SK-N-SH treated with all-trans-retinoic acid at 6 μM for 48 hours (cell line): ENCODE measurements at regions not wholly inside any gene's neighbourhood (a gene's known extent, or its start where the extent isn't known, plus 50 kb on each side); places are given as distances from the start of the nearest gene placed in this dataset.

Experiments
- ATAC-seq: fragments of 200-7000 bp; cut with Tn5 transposase; 3 replicates; pipeline ENCODE4 v1.9.1; 2020; ENCODE audit warnings: mild to moderate bottlenecking, moderate library complexity
- ARNTL ChIP-seq: fragments of 450-650 bp; formaldehyde crosslinking; IDR thresholded peaks from 2 replicates; pipeline ENCODE4 v1.5.0; 2020; ENCODE audit warnings: low read depth, mild to moderate bottlenecking, moderate library complexity, borderline replicate concordance
- BACH2 ChIP-seq: fragments of 250-450 bp; sonication (Bioruptor Pico); IDR thresholded peaks from 2 replicates; pipeline ENCODE4 v1.9.0; 2021; ENCODE audit warnings: mild to moderate bottlenecking, borderline replicate concordance
- CREB5 ChIP-seq: fragments of 250-450 bp; sonication (Bioruptor Pico); IDR thresholded peaks from 2 replicates; pipeline ENCODE4 v1.5.1; 2020; ENCODE audit warnings: low read depth, mild to moderate bottlenecking, moderate library complexity
- CSDC2 ChIP-seq: fragments of 250-450 bp; sonication (Bioruptor Pico); IDR thresholded peaks from 2 replicates; pipeline ENCODE4 v1.5.0; 2020; ENCODE audit warnings: mild to moderate bottlenecking, moderate library complexity
- CSRNP3 ChIP-seq: fragments of 250-450 bp; sonication (Bioruptor Pico); IDR thresholded peaks from 2 replicates; pipeline ENCODE4 v1.5.1; 2021; ENCODE audit warnings: mild to moderate bottlenecking, moderate library complexity
- ESRRG ChIP-seq: fragments of 250-450 bp; sonication (Bioruptor Pico); IDR thresholded peaks from 2 replicates; pipeline ENCODE4 v1.6.1; 2021; ENCODE audit warnings: mild to moderate bottlenecking
- GLIS3 ChIP-seq: fragments of 250-450 bp; sonication (Bioruptor Pico); IDR thresholded peaks from 2 replicates; pipeline ENCODE4 v1.5.0; 2020; ENCODE audit warnings: mild to moderate bottlenecking, moderate library complexity
- ISL1 ChIP-seq: fragments of 250-450 bp; sonication (Bioruptor Pico); IDR thresholded peaks from 2 replicates; pipeline ENCODE4 v2.1.2; 2022; ENCODE audit warnings: mild to moderate bottlenecking, moderate library complexity
- PATZ1 ChIP-seq: fragments of 250-450 bp; sonication (Bioruptor Pico); IDR thresholded peaks from 2 replicates; pipeline ENCODE4 v1.8.0; 2020; ENCODE audit warnings: mild to moderate bottlenecking, moderate library complexity, borderline replicate concordance
- POU6F1 ChIP-seq: fragments of 250-450 bp; sonication (Bioruptor Pico); IDR thresholded peaks from 2 replicates; pipeline ENCODE4 v1.8.0; 2021; ENCODE audit warnings: low read depth, mild to moderate bottlenecking, moderate library complexity, borderline replicate concordance
- PPARA ChIP-seq: fragments of 250-450 bp; sonication (Bioruptor Pico); IDR thresholded peaks from 2 replicates; pipeline ENCODE4 v1.5.0; 2020; ENCODE audit warnings: mild to moderate bottlenecking, borderline replicate concordance
- SNAI2 ChIP-seq: fragments of 250-450 bp; sonication (Bioruptor Pico); IDR thresholded peaks from 2 replicates; pipeline ENCODE4 v1.5.0; 2020; ENCODE audit warnings: mild to moderate bottlenecking, moderate library complexity
- TCF4 ChIP-seq: fragments of 250-450 bp; sonication (Bioruptor Pico); IDR thresholded peaks from 2 replicates; pipeline ENCODE4 v1.8.0; 2021; ENCODE audit warnings: mild to moderate bottlenecking, moderate library complexity, borderline replicate concordance
- TOX ChIP-seq: fragments of 250-450 bp; sonication (Bioruptor Pico); IDR thresholded peaks from 2 replicates; pipeline ENCODE4 v1.8.0; 2021; ENCODE audit warnings: mild to moderate bottlenecking, moderate library complexity, borderline replicate concordance
- TSHZ2 ChIP-seq: fragments of 250-450 bp; sonication (Bioruptor Pico); IDR thresholded peaks from 2 replicates; pipeline ENCODE4 v1.5.0; 2020; ENCODE audit warnings: mild to moderate bottlenecking, moderate library complexity
- ZC3H10 ChIP-seq: fragments of 250-450 bp; sonication (Bioruptor Pico); IDR thresholded peaks from 2 replicates; pipeline ENCODE4 v1.5.1; 2021; ENCODE audit warnings: mild to moderate bottlenecking, moderate library complexity
- ZFP3 ChIP-seq: fragments of 250-450 bp; sonication (Bioruptor Pico); IDR thresholded peaks from 2 replicates; pipeline ENCODE4 v1.5.0; 2020; ENCODE audit warnings: mild to moderate bottlenecking, moderate library complexity
- ZFP30 ChIP-seq: fragments of 450-650 bp; formaldehyde crosslinking; IDR thresholded peaks from 2 replicates; pipeline ENCODE4 v1.5.0; 2022; ENCODE audit warnings: mild to moderate bottlenecking, moderate library complexity
- ZNF565 ChIP-seq: fragments of 450-650 bp; formaldehyde crosslinking; conservative IDR thresholded peaks from 2 replicates; pipeline ENCODE4 v1.5.0; 2020; ENCODE audit warnings: low read depth, mild to moderate bottlenecking, moderate library complexity
- ZNF70 ChIP-seq: fragments of 450-650 bp; formaldehyde crosslinking; IDR thresholded peaks from 2 replicates; pipeline ENCODE4 v1.5.0; 2020; ENCODE audit warnings: mild to moderate bottlenecking, moderate library complexity
- ZNF8 ChIP-seq: fragments of 450-650 bp; formaldehyde crosslinking; IDR thresholded peaks from 2 replicates; pipeline ENCODE4 v1.5.0; 2020; ENCODE audit warnings: mild to moderate bottlenecking, moderate library complexity

DNA sequence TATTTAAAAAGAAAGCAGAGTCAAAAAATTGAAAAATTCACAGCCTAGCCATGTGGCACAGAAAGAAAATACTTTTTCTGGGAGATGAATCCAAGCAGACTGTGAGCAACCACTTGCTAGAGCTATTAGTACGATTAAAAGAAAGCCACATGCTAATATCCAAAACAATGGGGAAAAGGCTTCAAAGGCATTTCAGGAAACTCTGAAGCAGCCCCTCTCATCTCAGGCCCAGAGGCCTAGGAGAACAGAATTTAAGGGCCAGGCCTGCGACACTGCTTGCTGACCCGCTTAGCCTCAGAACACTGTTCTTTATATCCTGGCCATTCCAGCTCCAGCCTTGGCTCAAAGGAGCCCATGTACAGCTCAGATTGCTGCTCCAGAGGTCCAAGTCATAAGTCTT, 1257.0 kb upstream of the CDH18 start:
- no peak for ATAC-seq
- TF ChIP-seq CSDC2 (CRISPR knock-in tag) (no peak), PPARA (CRISPR knock-in tag) (no peak), CREB5 (no peak), ZFP30 (CRISPR knock-in tag) (no peak), ZC3H10 (CRISPR knock-in tag) (no peak), ZNF8 (no peak), ZFP3 (no peak), ZNF70 (CRISPR knock-in tag) (no peak), ISL1 (no peak), SNAI2 (CRISPR knock-in tag) (no peak), ESRRG (CRISPR knock-in tag) (no peak), TOX (CRISPR knock-in tag) (no peak), TCF4 (CRISPR knock-in tag) (no peak), POU6F1 (CRISPR knock-in tag) (no peak), ARNTL (CRISPR knock-in tag) (no peak)

GRCh38 chr5:21238786-21239185, 1250.8 kb upstream of the CDH18 start:
- no peak for ATAC-seq
- no peak for TF ChIP-seq SNAI2 (CRISPR knock-in tag)
- TF ChIP-seq PATZ1 = no peak
- TF ChIP-seq ZC3H10 (CRISPR knock-in tag) = no peak
- TF ChIP-seq TSHZ2 = no peak
- TF ChIP-seq ZNF70 (CRISPR knock-in tag) = no peak
- no peak for TF ChIP-seq CREB5
- TF ChIP-seq ZFP30 (CRISPR knock-in tag) = no peak
- TF ChIP-seq ARNTL (CRISPR knock-in tag) = no peak
- TF ChIP-seq ISL1 = no peak
- TF ChIP-seq ZFP3 = no peak
- TF ChIP-seq TOX (CRISPR knock-in tag) = no peak
- no peak for TF ChIP-seq TCF4 (CRISPR knock-in tag)
- no peak for TF ChIP-seq POU6F1 (CRISPR knock-in tag)
- TF ChIP-seq ZNF565 = no peak
- TF ChIP-seq BACH2 (CRISPR knock-in tag) = no peak

GRCh38 chr5:21237461-21237860, 1249.5 kb upstream of the CDH18 start:
- ATAC-seq = no peak
- TF ChIP-seq GLIS3 (CRISPR knock-in tag) (no peak), ZNF8 (no peak), CSRNP3 (no peak), ESRRG (CRISPR knock-in tag) (no peak)
